GM12878 (cell line): ENCODE measurements at regions not wholly inside any gene's neighbourhood (a gene's known extent, or its start where the extent isn't known, plus 50 kb on each side); places are given as distances from the start of the nearest gene placed in this dataset.

Source experiments
- ATAC-seq: fragments of 200-7000 bp; cut with Tn5 transposase; 3 replicates; pipeline ENCODE4 v1.9.1; 2020; ENCODE audit warnings: mild to moderate bottlenecking, moderate library complexity
- BruUV-seq: library from RNA; stranded (reverse); fragments of 400-500 nt; replicated peaks from 2 replicates; lab custom pipeline; 2021; lab: Mats Ljungman, UMichigan
- CTCF ChIA-PET: fragments of 300-600 bp; sonication (Branson Sonifier 250); formaldehyde crosslinking; extraction: SDS; loops from one replicate; lab custom pipeline; 2021; ENCODE audit warnings: inconsistent platforms; lab: Yijun Ruan, JAX
- POLR2A ChIA-PET: fragments of 350-600 bp; formaldehyde crosslinking; extraction: SDS; loops from one replicate; lab custom pipeline; 2021; ENCODE audit warnings: inconsistent platforms; lab: Charles Lee
- RAD21 ChIA-PET: fragments of 300-600 bp; sonication (Branson Sonifier 250); formaldehyde crosslinking; loops from one replicate; lab custom pipeline; 2023; ENCODE audit warnings: antibody characterized with exemption; ENCODE audit not compliant: unreplicated experiment; lab: Charles Lee
- SMC1A ChIA-PET: fragments of 300-600 bp; sonication (Branson Sonifier 250); formaldehyde crosslinking; loops from one replicate; lab custom pipeline; 2023; ENCODE audit not compliant: unreplicated experiment, uncharacterized antibody; lab: Charles Lee
- DNase-seq: peaks from one replicate; pipeline ENCODE4 v3.0.0-alpha.2; 2011; ENCODE audit warnings: low read depth, low spot score
- FAIRE-seq: peaks from 3 replicates; lab custom pipeline; 2011; peaks lifted over from hg19 to GRCh38; lab: Jason Lieb, UNC
- H2AFZ ChIP-seq: 2 replicates; pipeline ENCODE4 v1.6.0; 2011; ENCODE audit warnings: low read depth, low read length, control low read depth; ENCODE audit not compliant: control insufficient read depth
- H3K27ac ChIP-seq: 2 replicates; pipeline ENCODE4 v1.5.1; 2011; ENCODE audit warnings: control low read depth; ENCODE audit not compliant: control insufficient read depth, insufficient read depth
- H3K27me3 ChIP-seq, 2 experiments: replicated peaks in 1 of 2; 2 replicates each; pipeline versions ENCODE4 v1.6.0 to v1.6.1; 2011; ENCODE audit warnings: low read length in 1 of 2; ENCODE audit not compliant: control insufficient read depth in 2 of 2, insufficient read depth in 2 of 2
- H3K36me3 ChIP-seq, 2 experiments: 2 replicates each; pipeline ENCODE4 v1.5.1; 2011; ENCODE audit warnings: low read length in 1 of 2; ENCODE audit not compliant: control insufficient read depth in 2 of 2, insufficient read depth in 2 of 2
- H3K4me1 ChIP-seq: 2 replicates; pipeline ENCODE4 v1.6.1; 2011; ENCODE audit warnings: mild to moderate bottlenecking, low read length, moderate library complexity, mixed read lengths; ENCODE audit not compliant: control insufficient read depth, insufficient read depth
- H3K4me2 ChIP-seq: 2 replicates; pipeline ENCODE4 v1.6.0; 2011; ENCODE audit warnings: control low read depth; ENCODE audit not compliant: control insufficient read depth, insufficient read depth
- H3K4me3 ChIP-seq: fragments of 200-600 bp; sonication (generic); 2 replicates; pipeline ENCODE4 v1.5.1; 2016
- H3K79me2 ChIP-seq: 2 replicates; pipeline ENCODE4 v1.6.0; 2011; ENCODE audit warnings: low read length; ENCODE audit not compliant: control insufficient read depth, insufficient read depth
- H3K9ac ChIP-seq: 2 replicates; pipeline ENCODE4 v1.8.0; 2011; ENCODE audit warnings: low read length, control low read depth, mixed read lengths; ENCODE audit not compliant: control insufficient read depth, insufficient read depth
- H3K9me3 ChIP-seq: replicated peaks from 3 replicates; pipeline ENCODE4 v1.5.1; 2011; ENCODE audit warnings: mild to moderate bottlenecking, low read length; ENCODE audit not compliant: control insufficient read depth, insufficient read depth
- H4K20me1 ChIP-seq: 2 replicates; pipeline ENCODE4 v1.6.0; 2011; ENCODE audit not compliant: control insufficient read depth, insufficient read depth
- BCL11A ChIP-seq: IDR thresholded peaks from 2 replicates; pipeline ENCODE4 v1.6.1; 2011; ENCODE audit warnings: low read depth, low read length
- BCLAF1 ChIP-seq: fragments of 450-650 bp; IDR thresholded peaks from 2 replicates; pipeline ENCODE4 v1.6.1; 2017; ENCODE audit warnings: antibody characterized with exemption, mild to moderate bottlenecking, moderate library complexity
- BMI1 ChIP-seq: fragments of 450-650 bp; IDR thresholded peaks from 2 replicates; pipeline ENCODE4 v1.6.1; 2016; ENCODE audit warnings: mild to moderate bottlenecking, moderate library complexity, borderline replicate concordance
- LARP7 ChIP-seq: fragments of 450-650 bp; IDR thresholded peaks from 2 replicates; pipeline ENCODE4 v1.6.1; 2017; ENCODE audit warnings: mild to moderate bottlenecking
- MEF2A ChIP-seq: IDR thresholded peaks from 2 replicates; pipeline ENCODE4 v1.6.1; 2011; ENCODE audit warnings: low read depth, mild to moderate bottlenecking, low read length, moderate library complexity; ENCODE audit not compliant: insufficient read depth
- MEF2B ChIP-seq: fragments of 450-650 bp; IDR thresholded peaks from 2 replicates; pipeline ENCODE4 v1.6.1; 2018; ENCODE audit warnings: mild to moderate bottlenecking, moderate library complexity; ENCODE audit not compliant: partially characterized antibody, poor library complexity, severe bottlenecking
- MYC ChIP-seq: IDR thresholded peaks from 2 replicates; pipeline ENCODE4 v1.6.1; 2011; ENCODE audit warnings: mild to moderate bottlenecking, low read length, moderate library complexity, inconsistent platforms; ENCODE audit not compliant: insufficient read depth, insufficient replicate concordance, insufficient read length, severe bottlenecking
- NKRF ChIP-seq: fragments of 450-650 bp; conservative IDR thresholded peaks from 2 replicates; pipeline ENCODE4 v1.6.1; 2017; ENCODE audit warnings: mild to moderate bottlenecking, moderate library complexity
- SIN3A ChIP-seq: IDR thresholded peaks from 2 replicates; pipeline ENCODE4 v1.6.1; 2012; ENCODE audit warnings: low read depth, low read length, improper control_type of control experiment
- SMC3 ChIP-seq: IDR thresholded peaks from 2 replicates; pipeline ENCODE4 v1.6.1; 2011; ENCODE audit warnings: low read length, improper control_type of control experiment, borderline replicate concordance
- SP1 ChIP-seq: IDR thresholded peaks from one replicate; pipeline ENCODE4 v1.6.1; 2011; ENCODE audit warnings: low read depth, low read length
- ZBTB40 ChIP-seq: fragments of 450-650 bp; IDR thresholded peaks from 2 replicates; pipeline ENCODE4 v1.6.1; 2016; ENCODE audit warnings: mild to moderate bottlenecking, moderate library complexity, borderline replicate concordance
- ZNF217 ChIP-seq: fragments of 450-650 bp; IDR thresholded peaks from 2 replicates; pipeline ENCODE4 v1.6.1; 2017; ENCODE audit warnings: antibody characterized with exemption, mild to moderate bottlenecking
- ZNF24 ChIP-seq: fragments of 450-650 bp; IDR thresholded peaks from 2 replicates; pipeline ENCODE4 v1.6.1; 2017; ENCODE audit warnings: antibody characterized with exemption, mild to moderate bottlenecking
- WGBS: methylation state at CpG from one replicate; pipeline ENCODE4 v1.1.6; 2016; ENCODE audit warnings: low lambda C conversion rate; ENCODE audit not compliant: insufficient replicate concordance, insufficient coverage; ENCODE audit errors: missing lambda C conversion rate; 5-methylcytosine and 5-hydroxymethylcytosine counted together
- in situ Hi-C: fragments of 300-500 bp; cut with MboI; formaldehyde crosslinking; loops from 9 replicates; pipeline ENCODE4 v1.14.3; 2018; ENCODE audit warnings: mixed read lengths
- intact Hi-C: fragments of 100-400 bp; cut with micrococcal nuclease; formaldehyde crosslinking; loops from one replicate; pipeline ENCODE4 v1.14.2; 2022; ENCODE audit not compliant: unreplicated experiment

GRCh38 chr22:34344702-34345101 lies 424.4 kb upstream of the LARGE1 start:
- ChIA-PET RAD21 (no interaction called here), SMC1A (no interaction called here), CTCF (no interaction called here), POLR2A (no interaction called here)
- Histone ChIP-seq H3K27me3 (no peaks in the 10 kb centered on the region), H3K4me3 (no peak overlapping the region), H3K4me2 (no peak overlapping the region), H3K4me1 (no peaks in the 10 kb centered on the region), H3K79me2 (no peaks in the 10 kb centered on the region), H2AFZ (no peak overlapping the region), H3K9ac (no peak overlapping the region), H3K27ac (no peak overlapping the region), H3K36me3 (no peaks in the 10 kb centered on the region), H4K20me1 (no peaks in the 10 kb centered on the region), H3K9me3 (no peaks in the 10 kb centered on the region)
- intact Hi-C loops: no loop called here
- no peak for FAIRE-seq
- no TSS peak for BruUV-seq
- in situ Hi-C loops: no loop called here
- no peak for DNase-seq
- WGBS: 0% methylated on average over 1 of the region's 1 CpG
- ATAC-seq: no peak
- TF ChIP-seq SMC3: no peak
- no peak for TF ChIP-seq ZNF24
- no peak for TF ChIP-seq MEF2B
- no peak for TF ChIP-seq BMI1
- TF ChIP-seq MEF2A: no peak
- no peak for TF ChIP-seq MYC
- TF ChIP-seq SIN3A: no peak
- no peak for TF ChIP-seq BCLAF1
- no peak for TF ChIP-seq LARP7
- TF ChIP-seq NKRF: no peak
- TF ChIP-seq BCL11A: no peak
- no peak for TF ChIP-seq ZBTB40
- no peak for TF ChIP-seq SP1
- no peak for TF ChIP-seq ZNF217
